ENCODE measurements at regions not wholly inside any gene's neighbourhood (a gene's known extent, or its start where the extent isn't known, plus 50 kb on each side); places are given as distances from the start of the nearest gene placed in this dataset.
"Not testable (repeated sequence)": the region's sequence is repeated elsewhere in the genome, so short reads cannot be mapped to it uniquely, and the experiment has no call there.

GRCh38 chr13:24997367-24997967 is 98.5 kb upstream of the PABPC3 start:
- Histone ChIP-seq H3K27ac (no peak overlapping the region), H3K27me3 (no peaks in the 10 kb centered on the region), H3K4me3 (no peak overlapping the region), H3K36me3 (no peaks in the 10 kb centered on the region), H3K4me1 (no peaks in the 10 kb centered on the region), H3K9me3 (no peaks in the 10 kb centered on the region)
- intact Hi-C loops (cut with DNase I) = no loop called here
- no peak for TF ChIP-seq POLR2AphosphoS5 (IDR thresholded peaks at IDR 0.05; ENCODE audit: insufficient read depth in 1 of 2, low read depth in 1 of 2)
- peak in 2 of 3 experiments; percentile 40 to 57 for TF ChIP-seq CTCF (IDR thresholded peaks at IDR 0.05)
- TF ChIP-seq POLR2A (IDR thresholded peaks at IDR 0.05) = no peak
- no peak for DNase-seq (ENCODE audit: extremely low spot score in 2 of 2)

- Histone ChIP-seq H3K4me3 (no peak overlapping the region), H3K27ac (no peak overlapping the region), H3K4me1 (no peaks in the 10 kb centered on the region), H3K36me3 (no peaks in the 10 kb centered on the region), H3K27me3 (no peaks in the 10 kb centered on the region), H3K9me3 (no peaks in the 10 kb centered on the region)
- TF ChIP-seq POLR2AphosphoS5 (IDR thresholded peaks at IDR 0.05; ENCODE audit: insufficient read depth in 1 of 2, low read depth in 1 of 2) (no peak), CTCF (IDR thresholded peaks at IDR 0.05) (no peak), POLR2A (IDR thresholded peaks at IDR 0.05) (no peak)
- intact Hi-C loops (cut with DNase I) = no loop called here
- no peak for DNase-seq (ENCODE audit: extremely low spot score in 2 of 2)
Measured at GRCh38 chr13:24998433-24998832, 97.5 kb upstream of the PABPC3 start.

- H3K27ac ChIP-seq = no peak overlapping the region
- H3K4me1 ChIP-seq = no peaks in the 10 kb centered on the region
- TF ChIP-seq CTCF (IDR thresholded peaks at IDR 0.05) = no peak
- TF ChIP-seq POLR2AphosphoS5 (IDR thresholded peaks at IDR 0.05; ENCODE audit: insufficient read depth in 1 of 2, low read depth in 1 of 2) = no peak
- TF ChIP-seq POLR2A (IDR thresholded peaks at IDR 0.05) = no peak
- intact Hi-C loops (cut with DNase I) = no loop called here
- H3K36me3 ChIP-seq = no peaks in the 10 kb centered on the region
- no peaks in the 10 kb centered on the region for H3K27me3 ChIP-seq
- no peak for DNase-seq (ENCODE audit: extremely low spot score in 2 of 2)
- H3K4me3 ChIP-seq = no peak overlapping the region
- H3K9me3 ChIP-seq = no peaks in the 10 kb centered on the region
Measured at GRCh38 chr13:25001476-25002206, 94.3 kb upstream of the PABPC3 start.

GRCh38 chr13:25002311-25002710 is 93.6 kb upstream of the PABPC3 start:
- DNase-seq (ENCODE audit: extremely low spot score in 2 of 2); H3K36me3 ChIP-seq; H3K4me3 ChIP-seq; H3K9me3 ChIP-seq; H3K4me1 ChIP-seq; H3K27me3 ChIP-seq; intact Hi-C loops (cut with DNase I); H3K27ac ChIP-seq: not testable (repeated sequence)

GRCh38 chr13:25004489-25004888 is 91.4 kb upstream of the PABPC3 start:
- DNase-seq (ENCODE audit: extremely low spot score in 2 of 2); H3K36me3 ChIP-seq; H3K4me3 ChIP-seq; H3K27me3 ChIP-seq; H3K9me3 ChIP-seq; intact Hi-C loops (cut with DNase I); H3K4me1 ChIP-seq; H3K27ac ChIP-seq: not testable (repeated sequence)

- DNase-seq (ENCODE audit: extremely low spot score in 2 of 2); H3K27ac ChIP-seq; H3K4me3 ChIP-seq; H3K27me3 ChIP-seq; H3K4me1 ChIP-seq; intact Hi-C loops (cut with DNase I); H3K9me3 ChIP-seq; H3K36me3 ChIP-seq: not testable (repeated sequence)
- peak in 2 of 3 experiments; percentile 4 to 16 for TF ChIP-seq CTCF (IDR thresholded peaks at IDR 0.05)
Measured at GRCh38 chr13:25005050-25005497, 90.9 kb upstream of the PABPC3 start.

- DNase-seq (ENCODE audit: extremely low spot score in 2 of 2); H3K27ac ChIP-seq; intact Hi-C loops (cut with DNase I); H3K4me3 ChIP-seq; H3K36me3 ChIP-seq; H3K4me1 ChIP-seq; H3K9me3 ChIP-seq; H3K27me3 ChIP-seq: not testable (repeated sequence)
Measured at GRCh38 chr13:25007389-25007788, 88.5 kb upstream of the PABPC3 start.

- not testable (repeated sequence) for H3K27me3 ChIP-seq
Measured at GRCh38 chr13:25014398-25014973, 81.5 kb upstream of the PABPC3 start.

GRCh38 chr13:25017176-25017575 is 78.8 kb upstream of the PABPC3 start:
- H3K27me3 ChIP-seq = not testable (repeated sequence)

More at GRCh38 chr13:25014398-25014973, 81.5 kb upstream of the PABPC3 start:
- DNase-seq (ENCODE audit: extremely low spot score in 2 of 2); H3K4me3 ChIP-seq; H3K9me3 ChIP-seq; H3K27ac ChIP-seq; intact Hi-C loops (cut with DNase I); H3K36me3 ChIP-seq: not testable (repeated sequence)
- peaks cover 11% of the 10 kb centered on the region for H3K4me1 ChIP-seq

More at GRCh38 chr13:25017176-25017575, 78.8 kb upstream of the PABPC3 start:
- H3K36me3 ChIP-seq; DNase-seq (ENCODE audit: extremely low spot score in 2 of 2); H3K9me3 ChIP-seq; H3K4me3 ChIP-seq; H3K27ac ChIP-seq; intact Hi-C loops (cut with DNase I): not testable (repeated sequence)
- peaks cover 11% of the 10 kb centered on the region for H3K4me1 ChIP-seq

All from vagina (tissue), 2 donors.